ENCODE measurements at regions not wholly inside any gene's neighbourhood (a gene's known extent, or its start where the extent isn't known, plus 50 kb on each side); places are given as distances from the start of the nearest gene placed in this dataset.

DNA sequence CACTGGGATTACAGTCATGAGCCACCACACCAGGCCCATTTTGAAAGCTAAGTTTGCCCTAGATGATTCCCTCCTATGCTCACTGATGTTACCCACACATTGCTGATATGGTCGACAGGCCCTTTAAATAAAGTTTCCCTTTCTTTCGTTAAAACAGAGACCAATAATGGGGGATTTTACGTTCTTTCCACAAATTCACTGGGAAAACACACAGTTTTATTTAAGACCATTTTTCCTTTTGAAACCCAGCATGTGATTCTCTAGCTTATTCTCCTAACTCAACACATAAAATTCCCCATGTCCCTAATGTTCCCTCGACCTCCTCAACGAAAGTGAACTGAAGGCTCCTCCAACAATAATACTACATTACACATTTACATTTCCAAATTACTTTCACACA is 223.2 kb downstream of the ANAPC1 start:
- TF ChIP-seq, protein P1, sequence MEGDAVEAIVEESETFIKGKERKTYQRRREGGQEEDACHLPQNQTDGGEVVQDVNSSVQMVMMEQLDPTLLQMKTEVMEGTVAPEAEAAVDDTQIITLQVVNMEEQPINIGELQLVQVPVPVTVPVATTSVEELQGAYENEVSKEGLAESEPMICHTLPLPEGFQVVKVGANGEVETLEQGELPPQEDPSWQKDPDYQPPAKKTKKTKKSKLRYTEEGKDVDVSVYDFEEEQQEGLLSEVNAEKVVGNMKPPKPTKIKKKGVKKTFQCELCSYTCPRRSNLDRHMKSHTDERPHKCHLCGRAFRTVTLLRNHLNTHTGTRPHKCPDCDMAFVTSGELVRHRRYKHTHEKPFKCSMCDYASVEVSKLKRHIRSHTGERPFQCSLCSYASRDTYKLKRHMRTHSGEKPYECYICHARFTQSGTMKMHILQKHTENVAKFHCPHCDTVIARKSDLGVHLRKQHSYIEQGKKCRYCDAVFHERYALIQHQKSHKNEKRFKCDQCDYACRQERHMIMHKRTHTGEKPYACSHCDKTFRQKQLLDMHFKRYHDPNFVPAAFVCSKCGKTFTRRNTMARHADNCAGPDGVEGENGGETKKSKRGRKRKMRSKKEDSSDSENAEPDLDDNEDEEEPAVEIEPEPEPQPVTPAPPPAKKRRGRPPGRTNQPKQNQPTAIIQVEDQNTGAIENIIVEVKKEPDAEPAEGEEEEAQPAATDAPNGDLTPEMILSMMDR (IDR thresholded peaks at IDR 0.05; ENCODE audit: low read depth, low read length, missing control alignments): no peak
- no peak overlapping the region for H3K4me3 ChIP-seq (replicated peaks; ENCODE audit: low read depth, low read length)
- DNase-seq (ENCODE audit: extremely low read depth, low read depth): no peak

DNA sequence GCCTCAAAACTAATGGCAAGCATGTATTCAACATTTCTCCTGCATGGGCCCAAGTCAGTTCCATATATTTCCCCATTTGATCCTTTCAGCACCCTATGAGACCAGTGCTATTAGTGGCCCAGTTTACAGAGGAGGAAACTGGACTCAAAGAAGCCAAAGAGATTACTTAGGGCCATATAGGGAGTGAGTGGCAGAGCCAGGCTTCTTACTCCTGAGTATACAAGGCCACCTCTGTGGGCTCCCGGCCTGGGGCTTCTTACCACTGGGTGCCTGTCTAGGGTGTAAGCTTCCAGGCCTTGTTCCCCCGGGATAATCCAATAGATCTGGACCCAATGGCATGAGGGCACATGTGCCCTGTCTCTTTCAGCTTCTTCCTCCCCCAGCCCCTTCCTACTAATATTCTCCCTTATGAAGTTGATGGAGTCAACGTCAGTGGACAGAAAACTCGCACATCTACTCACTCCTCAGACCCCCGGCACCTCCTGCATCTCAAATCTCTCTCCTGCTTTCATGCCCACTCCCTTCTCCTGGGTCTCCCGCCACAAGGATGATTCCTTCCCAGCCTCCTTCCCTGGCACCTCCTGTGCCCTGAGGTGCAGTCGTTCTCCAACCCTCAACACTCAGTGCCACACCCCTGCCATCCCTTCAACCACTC is 222.6 kb downstream of the ANAPC1 start:
- no peak for DNase-seq (ENCODE audit: extremely low read depth, low read depth)
- TF ChIP-seq, protein P1 (IDR thresholded peaks at IDR 0.05; ENCODE audit: low read depth, low read length, missing control alignments): no peak
- no peak overlapping the region for H3K4me3 ChIP-seq (replicated peaks; ENCODE audit: low read depth, low read length)

DNA sequence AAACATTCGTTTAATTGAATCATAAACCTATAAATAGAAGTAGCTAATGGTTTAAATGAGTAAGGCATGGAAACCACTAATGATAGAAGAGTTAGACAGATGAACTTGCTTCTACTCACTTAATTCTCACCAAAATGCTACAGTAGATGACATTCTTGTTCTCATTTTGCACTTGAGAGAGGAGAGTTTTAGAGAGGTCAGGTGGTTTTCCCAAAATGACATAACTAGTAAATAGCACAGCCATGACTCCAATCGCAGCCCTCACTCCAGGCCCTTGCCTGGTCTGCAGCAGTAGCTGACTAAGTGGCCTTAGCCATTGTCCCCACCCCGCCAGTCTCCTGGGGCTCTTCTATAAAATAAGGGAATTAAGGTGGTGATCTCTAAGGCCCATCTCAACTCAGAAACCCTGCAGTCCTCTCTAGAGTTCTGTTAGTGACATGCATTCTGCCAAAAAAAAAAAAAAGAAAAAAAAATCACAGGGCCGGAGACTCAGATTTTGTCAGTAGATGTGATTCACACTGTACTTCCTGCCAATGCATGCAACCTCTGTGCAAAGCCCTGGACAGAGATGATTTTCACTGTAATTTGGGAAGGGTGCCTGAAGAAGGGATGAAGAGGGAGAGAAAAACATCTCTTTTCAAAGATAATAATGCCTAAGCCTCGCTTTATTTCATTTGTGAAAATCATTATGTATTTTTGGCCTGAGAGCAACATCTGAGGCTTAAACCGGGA is 221.8 kb downstream of the ANAPC1 start:
- TF ChIP-seq, protein P1 (IDR thresholded peaks at IDR 0.05; ENCODE audit: low read depth, low read length, missing control alignments): no peak

DNA sequence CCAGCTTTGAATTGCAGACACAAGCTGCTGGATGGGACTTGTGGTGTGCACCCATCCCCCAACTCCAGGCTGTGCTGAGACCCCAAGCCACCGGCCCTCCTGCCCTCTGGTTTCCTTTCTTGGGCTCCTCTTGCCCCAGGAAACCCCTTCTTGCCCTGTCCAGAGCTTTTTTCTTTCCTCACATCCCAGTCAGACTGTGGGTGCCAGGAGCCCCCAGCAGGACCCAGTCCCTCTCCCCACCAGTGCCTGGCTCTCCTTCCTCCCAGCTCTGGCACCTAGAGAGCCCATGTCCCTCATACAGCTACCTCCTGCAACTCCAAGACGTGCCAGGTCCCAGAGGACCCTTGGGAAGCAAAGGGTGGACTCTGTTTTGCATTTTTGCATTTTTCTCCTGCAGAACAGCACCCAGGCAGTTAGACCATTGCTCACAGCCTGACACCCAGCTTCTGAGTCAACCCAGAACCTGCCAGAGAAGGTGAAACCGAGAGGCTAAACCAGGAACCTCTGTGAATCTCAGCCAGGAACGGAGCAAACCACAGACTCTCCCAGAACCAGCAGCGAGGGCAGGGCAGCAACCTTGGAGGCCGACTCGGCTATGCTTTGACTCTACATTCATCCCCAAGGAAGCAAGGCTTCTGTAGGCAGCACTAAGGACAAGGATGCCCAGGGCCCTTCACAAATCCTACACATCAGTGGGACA is 221.1 kb downstream of the ANAPC1 start:
- no peak overlapping the region for H3K4me3 ChIP-seq (replicated peaks; ENCODE audit: low read depth, low read length)
- DNase-seq (ENCODE audit: extremely low read depth, low read depth): no peak
- TF ChIP-seq, protein P1 (IDR thresholded peaks at IDR 0.05; ENCODE audit: low read depth, low read length, missing control alignments): no peak

More for the DNA sequence above, 221.8 kb downstream of the ANAPC1 start:
- H3K4me3 ChIP-seq (replicated peaks; ENCODE audit: low read depth, low read length): no peak overlapping the region
- DNase-seq (ENCODE audit: extremely low read depth, low read depth): no peak

DNA sequence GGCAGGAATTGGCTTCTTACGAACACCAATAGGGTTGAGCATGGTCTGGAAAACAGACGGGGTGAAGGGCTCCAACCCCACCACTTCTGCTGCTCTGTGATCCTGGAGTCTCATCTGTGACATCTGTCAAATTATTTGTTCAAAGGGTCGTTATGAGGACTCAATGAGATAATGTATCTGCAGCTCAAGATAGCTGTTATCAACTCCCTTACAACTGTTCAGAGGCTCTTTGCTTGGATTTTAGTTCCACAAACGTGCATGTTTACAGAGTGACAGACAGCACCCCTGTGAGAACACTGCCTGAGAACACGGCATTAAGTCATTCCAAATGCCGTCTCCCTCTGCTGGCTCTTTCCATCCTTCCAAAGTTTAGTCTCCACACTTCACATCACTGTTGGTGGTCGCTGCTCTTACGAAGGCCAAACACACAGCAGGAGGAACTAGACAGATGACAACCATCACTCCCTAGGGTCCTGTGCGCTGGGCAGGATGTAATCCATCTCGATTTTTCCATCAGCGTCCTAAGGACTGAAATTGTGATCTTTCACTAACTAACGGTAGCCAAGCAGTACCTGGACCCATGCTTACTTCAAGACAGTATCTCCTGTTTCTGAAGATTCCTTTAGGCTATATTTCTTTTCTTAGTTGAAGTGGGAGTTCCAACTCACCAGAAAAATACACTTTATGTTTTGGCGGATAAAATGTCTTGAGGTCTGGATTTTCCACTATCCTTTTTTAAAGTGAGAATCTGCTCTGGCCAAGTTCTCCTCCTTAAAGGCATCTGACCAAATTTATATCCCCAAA is 220.3 kb downstream of the ANAPC1 start:
- TF ChIP-seq, protein P1 (IDR thresholded peaks at IDR 0.05; ENCODE audit: low read depth, low read length, missing control alignments): no peak
- H3K4me3 ChIP-seq (replicated peaks; ENCODE audit: low read depth, low read length): no peak overlapping the region
- no peak for DNase-seq (ENCODE audit: extremely low read depth, low read depth)

DNA sequence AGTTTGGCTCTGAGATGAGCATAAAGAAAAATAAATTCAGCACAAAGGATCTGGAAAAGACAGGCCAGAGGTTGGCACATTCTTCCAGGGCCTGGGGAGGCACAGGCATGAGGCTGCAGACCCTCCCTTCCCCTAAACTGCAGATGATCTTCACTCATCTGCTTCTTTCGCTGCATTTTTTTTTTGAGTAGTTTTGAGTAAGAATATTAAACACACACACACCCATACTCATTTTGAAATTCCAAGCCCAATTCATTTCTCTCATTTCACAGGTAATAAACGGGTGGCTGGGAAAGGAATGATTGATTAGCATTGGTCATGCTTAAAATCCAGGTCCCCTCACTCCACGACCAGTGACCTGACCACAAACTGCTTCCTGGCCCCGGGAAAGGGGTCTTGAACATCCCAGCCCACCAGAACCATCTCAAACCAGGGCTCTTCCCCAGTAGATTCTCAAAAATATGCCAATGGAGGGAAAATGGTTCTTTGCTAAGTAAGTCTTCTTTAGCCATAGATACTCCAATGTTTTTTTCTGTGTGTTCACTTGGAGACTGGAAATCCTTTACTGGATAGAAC is 219.6 kb downstream of the ANAPC1 start:
- no peak for DNase-seq (ENCODE audit: extremely low read depth, low read depth)
- no peak overlapping the region for H3K4me3 ChIP-seq (replicated peaks; ENCODE audit: low read depth, low read length)
- TF ChIP-seq, protein P1 (IDR thresholded peaks at IDR 0.05; ENCODE audit: low read depth, low read length, missing control alignments): no peak
